ENCODE measurements at regions not wholly inside any gene's neighbourhood (a gene's known extent, or its start where the extent isn't known, plus 50 kb on each side); places are given as distances from the start of the nearest gene placed in this dataset.

DNA sequence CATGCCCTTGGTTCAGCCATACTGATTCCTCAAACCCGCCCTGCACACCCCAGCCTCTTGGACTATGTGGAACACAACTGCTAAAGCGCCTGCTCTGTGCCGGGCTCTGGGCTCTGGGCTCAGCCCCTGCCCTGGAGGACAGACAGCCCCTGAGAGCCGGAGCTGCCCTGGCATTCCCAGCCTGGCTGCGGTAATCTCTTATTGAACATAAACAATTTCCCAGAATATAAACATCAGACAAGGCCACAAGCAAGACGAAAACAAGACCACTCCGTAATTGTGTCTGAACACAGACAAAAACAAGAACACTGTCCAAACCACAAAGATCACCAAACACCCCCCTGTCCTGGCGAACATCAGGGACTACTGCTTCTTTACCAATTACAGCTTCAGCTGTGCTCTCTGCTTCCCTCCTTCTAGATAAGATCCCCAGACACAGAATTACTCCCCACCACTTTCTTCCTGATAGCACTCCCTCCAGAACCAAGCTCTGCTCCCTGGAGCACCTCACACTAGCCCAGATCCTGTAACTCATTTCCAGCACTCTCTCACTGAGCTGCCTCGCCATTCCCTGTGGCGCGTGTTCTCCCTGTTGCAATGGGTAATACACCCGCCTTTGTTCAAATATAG is 57.1 kb upstream of the TLE3 start:
- Histone ChIP-seq H3K79me2 (ENCODE audit: control insufficient read depth, insufficient read depth, low read length) (no peaks in the 10 kb centered on the region), H3K9me3 (replicated peaks; ENCODE audit: control insufficient read depth, insufficient read depth, low read depth, low read length) (no peaks in the 10 kb centered on the region), H3K27me3 (ENCODE audit: control insufficient read depth in 2 of 2, insufficient read depth in 2 of 2, low read length in 2 of 2) (peaks cover 35 to 62% of the 10 kb centered on the region in 2 experiments), H4K20me1 (replicated peaks; ENCODE audit: control insufficient read depth, insufficient read depth, low read length) (no peaks in the 10 kb centered on the region; the same call in 1 of the 2 replicates), H2AFZ (ENCODE audit: low read depth, low read length) (no peak overlapping the region), H3K4me3 (no peak overlapping the region), H3K9me1 (ENCODE audit: control insufficient read depth, insufficient read depth, low read length) (no peaks in the 10 kb centered on the region), H3K27ac (ENCODE audit: extremely low read depth, low read depth, low read length) (no peak overlapping the region), H3K4me1 (replicated peaks in 1 of 2; ENCODE audit: control insufficient read depth in 2 of 2, insufficient read depth in 2 of 2, low read length in 2 of 2) (peaks cover 4 to 5% of the 10 kb centered on the region in 2 experiments; a peak in 2 of 5 replicates), H3K4me2 (ENCODE audit: insufficient read depth, low read length) (no peak overlapping the region), H3K36me3 (ENCODE audit: control insufficient read depth, insufficient read depth, low read length) (no peaks in the 10 kb centered on the region), H3K9ac (ENCODE audit: insufficient read depth in 1 of 2, low read depth in 2 of 2, low read length in 2 of 2) (peak overlapping the region in 1 of 2 experiments; percentile 7; a peak in 2 of 4 replicates)
- ATAC-seq (peak; percentile 34; the same call in 2 of the 3 replicates), FAIRE-seq (no peak), DNase-seq (ENCODE audit: extremely low read depth in 1 of 4, low spot score in 3 of 4) (no peak)
- ChIA-PET CTCF (ENCODE audit: low intra/inter-chr PET ratio) (no interaction called here), POLR2A (interaction anchor here (0.6 to 1.4 kb wide), 3 partner anchors 21 to 147 kb away, joined by 3 to 4 read pairs (median 3); no protein-coding TSS in a partner anchor)
- under 1% methylated on average over 12 of the region's 12 CpGs for WGBS (ENCODE audit: insufficient coverage, low coverage, missing lambda C conversion rate)
- no peak for TF ChIP-seq HIVEP1 (CRISPR knock-in tag; IDR thresholded peaks at IDR 0.05)
- no peak for TF ChIP-seq NFE2 (IDR thresholded peaks at IDR 0.05; ENCODE audit: low read depth)
- TF ChIP-seq FOXJ2 (tag; IDR thresholded peaks at IDR 0.05): no peak
- no peak for TF ChIP-seq XRCC4 (IDR thresholded peaks at IDR 0.05; ENCODE audit: extremely low read depth, insufficient read depth, insufficient read length)
- TF ChIP-seq, protein P1, sequence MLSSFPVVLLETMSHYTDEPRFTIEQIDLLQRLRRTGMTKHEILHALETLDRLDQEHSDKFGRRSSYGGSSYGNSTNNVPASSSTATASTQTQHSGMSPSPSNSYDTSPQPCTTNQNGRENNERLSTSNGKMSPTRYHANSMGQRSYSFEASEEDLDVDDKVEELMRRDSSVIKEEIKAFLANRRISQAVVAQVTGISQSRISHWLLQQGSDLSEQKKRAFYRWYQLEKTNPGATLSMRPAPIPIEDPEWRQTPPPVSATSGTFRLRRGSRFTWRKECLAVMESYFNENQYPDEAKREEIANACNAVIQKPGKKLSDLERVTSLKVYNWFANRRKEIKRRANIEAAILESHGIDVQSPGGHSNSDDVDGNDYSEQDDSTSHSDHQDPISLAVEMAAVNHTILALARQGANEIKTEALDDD (IDR thresholded peaks at IDR 0.05): no peak
- no peak for TF ChIP-seq ELF2 (CRISPR knock-in tag; IDR thresholded peaks at IDR 0.05)
- TF ChIP-seq ADNP (tag; IDR thresholded peaks at IDR 0.05): no peak
- BruUV-seq (replicated peaks): no TSS peak
- intact Hi-C loops (cut with micrococcal nuclease) (no loop called here), in situ Hi-C loops (cut with MboI) (no loop called here)
